ENCODE measurements at regions not wholly inside any gene's neighbourhood (a gene's known extent, or its start where the extent isn't known, plus 50 kb on each side); places are given as distances from the start of the nearest gene placed in this dataset.

- no peaks in the 10 kb centered on the region for H3K27me3 ChIP-seq
- H3K36me3 ChIP-seq: no peaks in the 10 kb centered on the region
- H3K4me3 ChIP-seq: no peak overlapping the region
- TF ChIP-seq POLR2AphosphoS5 (IDR thresholded peaks at IDR 0.05) (no peak), CTCF (IDR thresholded peaks at IDR 0.05) (no peak)
- no peak for DNase-seq
- WGBS, 2 donors: 83% methylated on average over 5 of the region's 5 CpGs
- H3K4me1 ChIP-seq: peaks cover 5 to 14% (median 8%) of the 10 kb centered on the region in 4 donors
- H3K27ac ChIP-seq: peak overlapping the region in 1 of 4 donors; percentile 68
- ATAC-seq (ENCODE audit: low FRiP score in 2 of 2): no peak
- H3K9me3 ChIP-seq: no peaks in the 10 kb centered on the region
Observed at GRCh38 chr10:132483394-132483793, 54.2 kb upstream of the INPP5A start.

GRCh38 chr10:132484922-132485321 is 52.7 kb upstream of the INPP5A start:
- WGBS, 2 donors: 93% methylated on average over 16 of the region's 16 CpGs
- H3K36me3 ChIP-seq: no peaks in the 10 kb centered on the region
- no peaks in the 10 kb centered on the region for H3K27me3 ChIP-seq
- peaks cover 5 to 14% (median 9%) of the 10 kb centered on the region in 4 donors for H3K4me1 ChIP-seq
- H3K4me3 ChIP-seq: no peak overlapping the region
- H3K27ac ChIP-seq: no peak overlapping the region
- no peaks in the 10 kb centered on the region for H3K9me3 ChIP-seq
- DNase-seq (no peak), ATAC-seq (ENCODE audit: low FRiP score in 2 of 2) (no peak)
- TF ChIP-seq EP300 (IDR thresholded peaks at IDR 0.05): no peak

GRCh38 chr10:132485391-132485790 is 52.2 kb upstream of the INPP5A start:
- Histone ChIP-seq H3K4me3 (no peak overlapping the region), H3K27ac (no peak overlapping the region), H3K27me3 (no peaks in the 10 kb centered on the region), H3K36me3 (no peaks in the 10 kb centered on the region), H3K4me1 (peaks cover 4 to 9% (median 6%) of the 10 kb centered on the region in 4 donors), H3K9me3 (no peaks in the 10 kb centered on the region)
- no peak for TF ChIP-seq CTCF (IDR thresholded peaks at IDR 0.05)
- no peak for TF ChIP-seq POLR2A (IDR thresholded peaks at IDR 0.05)
- no peak for TF ChIP-seq EP300 (IDR thresholded peaks at IDR 0.05)
- no peak for TF ChIP-seq POLR2AphosphoS5 (IDR thresholded peaks at IDR 0.05)
- no peak for ATAC-seq (ENCODE audit: low FRiP score in 2 of 2)
- no peak for DNase-seq
- WGBS, 2 donors: 89 to 94% methylated on average over 10 of the region's 10 CpGs

GRCh38 chr10:132486539-132487121 is 51.0 kb upstream of the INPP5A start:
- DNase-seq: peak in 1 of 2 donors; percentile 61
- Histone ChIP-seq H3K36me3 (no peaks in the 10 kb centered on the region), H3K4me3 (no peak overlapping the region), H3K9me3 (no peaks in the 10 kb centered on the region), H3K27me3 (no peaks in the 10 kb centered on the region), H3K4me1 (peaks cover 0 to 7% (median 2%) of the 10 kb centered on the region in 4 donors), H3K27ac (no peak overlapping the region)
- TF ChIP-seq EP300 (IDR thresholded peaks at IDR 0.05): no peak
- TF ChIP-seq POLR2A (IDR thresholded peaks at IDR 0.05): no peak
- no peak for ATAC-seq (ENCODE audit: low FRiP score in 2 of 2)
- WGBS, 2 donors: 94 to 95% methylated on average over 23 to 24 of the region's 24 CpGs

- Histone ChIP-seq H3K36me3 (no peaks in the 10 kb centered on the region), H3K27me3 (no peaks in the 10 kb centered on the region), H3K9me3 (no peaks in the 10 kb centered on the region), H3K4me1 (peaks cover 0 to 4% (median 0%) of the 10 kb centered on the region in 4 donors), H3K27ac (no peak overlapping the region), H3K4me3 (no peak overlapping the region)
- TF ChIP-seq POLR2A (IDR thresholded peaks at IDR 0.05): no peak
- no peak for TF ChIP-seq POLR2AphosphoS5 (IDR thresholded peaks at IDR 0.05)
- no peak for TF ChIP-seq EP300 (IDR thresholded peaks at IDR 0.05)
- DNase-seq: peak in 1 of 2 donors; percentile 73
- peak in 1 of 2 donors; percentile 21 for ATAC-seq (ENCODE audit: low FRiP score in 2 of 2)
- 95 to 97% methylated on average over 32 to 41 of the region's 41 CpGs for WGBS, 2 donors
Observed at GRCh38 chr10:132487241-132488135, 50.1 kb upstream of the INPP5A start.
